HTR-8/SVneo (cell line): ENCODE measurements at regions not wholly inside any gene's neighbourhood (a gene's known extent, or its start where the extent isn't known, plus 50 kb on each side); places are given as distances from the start of the nearest gene placed in this dataset.
"Not testable (repeated sequence)": the region's sequence is repeated elsewhere in the genome, so short reads cannot be mapped to it uniquely, and the experiment has no call there.

Experiments used
- DNase-seq: peaks from one replicate; pipeline ENCODE4 v3.0.0; 2011; ENCODE audit warnings: low spot score, mixed read lengths; ENCODE audit not compliant: insufficient read length
- FAIRE-seq: peaks from 2 replicates; lab custom pipeline; 2011; peaks lifted over from hg19 to GRCh38; lab: Jason Lieb, UNC

- DNase-seq, FAIRE-seq: not testable (repeated sequence)
Observed at GRCh38 chr11:87494936-87495335, 457.2 kb downstream of the TMEM135 start.

GRCh38 chr11:87494026-87494425 lies 456.3 kb downstream of the TMEM135 start:
- FAIRE-seq, DNase-seq: not testable (repeated sequence)

GRCh38 chr11:87493516-87493915 lies 455.8 kb downstream of the TMEM135 start:
- DNase-seq (no peak), FAIRE-seq (no peak)

GRCh38 chr11:87491381-87491780 lies 453.6 kb downstream of the TMEM135 start:
- DNase-seq (no peak), FAIRE-seq (no peak)

GRCh38 chr11:87490671-87491070 lies 452.9 kb downstream of the TMEM135 start:
- DNase-seq (no peak), FAIRE-seq (no peak)

- no peak for FAIRE-seq
Observed at GRCh38 chr11:87484566-87484965, 446.8 kb downstream of the TMEM135 start.

GRCh38 chr11:87477321-87477720 lies 439.6 kb downstream of the TMEM135 start:
- no peak for FAIRE-seq

More at GRCh38 chr11:87484566-87484965, 446.8 kb downstream of the TMEM135 start:
- no peak for DNase-seq

GRCh38 chr11:87473174-87473573 lies 435.4 kb downstream of the TMEM135 start:
- peak; percentile 20 for FAIRE-seq

More at GRCh38 chr11:87477321-87477720, 439.6 kb downstream of the TMEM135 start:
- no peak for DNase-seq

GRCh38 chr11:87466223-87466622 lies 428.5 kb downstream of the TMEM135 start:
- no peak for DNase-seq
- no peak for FAIRE-seq

More at GRCh38 chr11:87473174-87473573, 435.4 kb downstream of the TMEM135 start:
- peak; percentile 60 for DNase-seq

- FAIRE-seq (no peak), DNase-seq (no peak)
Observed at GRCh38 chr11:87465716-87466115, 428.0 kb downstream of the TMEM135 start.

GRCh38 chr11:87463486-87464102 lies 425.9 kb downstream of the TMEM135 start:
- DNase-seq (peak; percentile 15), FAIRE-seq (peak; percentile 49)

- FAIRE-seq (no peak), DNase-seq (no peak)
Observed at GRCh38 chr11:87462171-87462570, 424.4 kb downstream of the TMEM135 start.

GRCh38 chr11:87460842-87461637 lies 423.3 kb downstream of the TMEM135 start:
- FAIRE-seq (no peak), DNase-seq (no peak)

- DNase-seq (no peak), FAIRE-seq (no peak)
Observed at GRCh38 chr11:87460279-87460678, 422.5 kb downstream of the TMEM135 start.

- FAIRE-seq (no peak), DNase-seq (no peak)
Observed at GRCh38 chr11:87459351-87459750, 421.6 kb downstream of the TMEM135 start.

- DNase-seq (no peak), FAIRE-seq (no peak)
Observed at GRCh38 chr11:87456499-87456898, 418.8 kb downstream of the TMEM135 start.

- DNase-seq, result no peak
- FAIRE-seq, result no peak
Observed at GRCh38 chr11:87455180-87455579, 417.4 kb downstream of the TMEM135 start.

GRCh38 chr11:87454241-87454640 lies 416.5 kb downstream of the TMEM135 start:
- DNase-seq, result no peak
- peak; percentile 55 for FAIRE-seq

- DNase-seq (no peak), FAIRE-seq (peak; percentile 52)
Observed at GRCh38 chr11:87453531-87454089, 415.9 kb downstream of the TMEM135 start.

GRCh38 chr11:87452025-87452424 lies 414.3 kb downstream of the TMEM135 start:
- not testable (repeated sequence) for FAIRE-seq, DNase-seq

GRCh38 chr11:87451395-87451794 lies 413.7 kb downstream of the TMEM135 start:
- peak; percentile 42 for DNase-seq
- FAIRE-seq, result peak; percentile 65
